Pulmonary artery endothelial cell (primary cell): ENCODE measurements at regions not wholly inside any gene's neighbourhood (a gene's known extent, or its start where the extent isn't known, plus 50 kb on each side); places are given as distances from the start of the nearest gene placed in this dataset.
"Not testable (repeated sequence)": the region's sequence is repeated elsewhere in the genome, so short reads cannot be mapped to it uniquely, and the experiment has no call there.

Source experiments
- DNase-seq: peaks from one replicate; pipeline ENCODE4 v3.0.0-alpha.2; 2011; ENCODE audit warnings: low read depth, low spot score

- DNase-seq: peak; percentile 26
Observed at GRCh38 chr13:50449465-50449864, 394.0 kb downstream of the DLEU7 start.

GRCh38 chr13:50450279-50450678 lies 393.2 kb downstream of the DLEU7 start:
- DNase-seq: no peak

- DNase-seq: no peak
Observed at GRCh38 chr13:50451609-50452008, 391.9 kb downstream of the DLEU7 start.

GRCh38 chr13:50452028-50452427 lies 391.5 kb downstream of the DLEU7 start:
- DNase-seq: no peak

GRCh38 chr13:50452756-50453155 lies 390.7 kb downstream of the DLEU7 start:
- DNase-seq: no peak

DNA sequence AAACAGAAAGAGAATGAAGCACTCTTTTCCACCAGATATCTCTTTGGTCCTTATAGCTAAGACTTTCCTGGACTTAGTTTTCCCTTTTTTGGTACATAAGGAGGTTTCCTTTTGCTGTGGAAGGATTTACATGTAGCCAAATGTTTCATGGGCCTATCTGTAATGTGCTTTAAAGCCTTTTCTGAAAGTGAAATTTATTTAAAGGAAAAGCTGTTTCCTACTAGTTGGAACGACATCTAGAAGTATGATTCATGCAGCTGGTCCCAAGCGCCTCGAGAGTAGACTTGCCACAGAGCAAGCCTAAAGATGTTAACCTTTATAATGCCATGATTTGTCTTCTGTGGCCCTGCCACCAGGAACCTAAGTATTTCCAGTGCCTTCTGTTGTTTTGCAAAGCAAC lies 390.3 kb downstream of the DLEU7 start:
- DNase-seq: no peak

GRCh38 chr13:50456111-50456510 lies 387.4 kb downstream of the DLEU7 start:
- no peak for DNase-seq

DNA sequence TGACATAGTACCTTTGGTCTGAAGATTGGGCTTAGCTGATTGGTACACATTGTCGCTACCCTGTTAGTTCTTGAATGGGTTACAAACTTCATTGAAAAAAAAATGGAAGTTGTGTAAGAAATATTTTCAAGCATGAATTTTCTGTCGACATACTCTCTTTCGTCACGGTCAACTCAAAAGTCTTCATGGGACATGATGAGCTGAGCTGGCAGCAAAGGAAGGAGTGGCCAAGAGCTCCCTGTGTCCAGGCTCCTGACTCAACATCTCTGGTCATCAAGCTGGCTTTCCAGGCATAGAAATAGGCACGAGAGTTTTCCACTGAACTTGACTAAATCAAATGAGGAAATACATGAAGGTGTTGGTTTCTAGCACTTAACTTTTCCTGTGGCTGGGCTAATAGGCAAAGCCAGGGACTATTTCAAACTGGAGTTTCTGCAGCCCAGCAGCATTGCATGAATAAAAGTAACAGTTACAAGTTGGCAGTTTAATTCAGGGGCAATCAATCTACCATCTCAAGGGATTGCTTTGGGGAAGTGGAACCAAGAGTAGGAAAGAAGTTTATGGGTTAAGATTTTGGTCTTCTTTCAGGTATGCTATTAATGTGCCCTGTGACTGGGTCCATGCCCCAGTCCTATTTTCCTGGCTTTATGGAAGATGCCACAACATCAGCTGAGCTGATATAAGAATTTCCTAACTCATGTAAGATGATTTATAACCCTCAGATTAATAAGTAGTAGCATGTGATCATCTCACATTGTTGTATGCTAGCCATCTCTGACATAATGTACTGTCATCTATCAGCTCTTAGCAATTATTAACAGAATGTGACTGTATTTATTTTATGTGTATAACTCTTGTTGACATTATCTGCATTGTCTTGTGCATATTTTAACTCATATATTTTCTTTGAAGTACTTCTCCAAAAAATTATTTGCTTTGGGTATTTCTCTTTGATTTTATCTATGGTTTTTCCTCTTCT lies 385.8 kb downstream of the DLEU7 start:
- DNase-seq: no peak

GRCh38 chr13:50459046-50459445 lies 384.4 kb downstream of the DLEU7 start:
- DNase-seq: no peak

- DNase-seq: no peak
Observed at GRCh38 chr13:50459658-50460057, 383.8 kb downstream of the DLEU7 start.

DNA sequence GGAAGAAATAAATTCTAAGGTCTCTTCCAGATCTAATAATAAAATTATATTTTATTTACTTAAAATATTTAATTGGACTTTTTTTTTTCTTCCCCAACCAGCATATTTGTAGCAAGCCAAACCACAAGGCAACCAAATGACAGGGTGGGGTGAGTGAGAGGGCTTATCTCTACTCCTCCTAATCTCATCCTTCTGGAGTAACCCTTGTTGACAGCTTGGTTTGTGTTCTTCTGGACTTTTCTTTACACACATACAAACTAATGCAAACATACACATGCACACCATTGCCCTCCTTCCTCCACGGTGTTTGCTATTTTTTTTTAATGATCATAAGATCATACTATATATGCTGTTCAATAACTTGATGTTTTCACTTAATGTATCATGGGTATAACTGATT lies 383.1 kb downstream of the DLEU7 start:
- no peak for DNase-seq

DNA sequence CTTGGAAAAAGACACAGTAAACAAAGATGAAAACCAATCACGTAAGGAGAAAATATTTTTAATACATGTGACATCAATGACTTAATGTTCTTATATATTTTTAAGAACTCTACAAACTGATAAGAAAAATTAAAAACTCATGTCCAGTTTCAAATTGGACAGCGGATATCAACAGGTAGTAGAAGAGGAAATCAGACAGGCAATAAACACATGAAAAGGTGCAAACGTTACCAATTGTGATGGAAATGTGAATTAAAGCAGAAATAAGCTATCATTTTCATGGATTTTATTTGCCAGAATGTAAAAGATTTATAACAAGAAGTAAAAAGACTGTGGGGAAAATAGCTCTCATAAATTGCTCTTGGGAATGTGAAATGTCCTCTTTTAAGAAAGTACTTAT lies 382.3 kb downstream of the DLEU7 start:
- DNase-seq: no peak

DNA sequence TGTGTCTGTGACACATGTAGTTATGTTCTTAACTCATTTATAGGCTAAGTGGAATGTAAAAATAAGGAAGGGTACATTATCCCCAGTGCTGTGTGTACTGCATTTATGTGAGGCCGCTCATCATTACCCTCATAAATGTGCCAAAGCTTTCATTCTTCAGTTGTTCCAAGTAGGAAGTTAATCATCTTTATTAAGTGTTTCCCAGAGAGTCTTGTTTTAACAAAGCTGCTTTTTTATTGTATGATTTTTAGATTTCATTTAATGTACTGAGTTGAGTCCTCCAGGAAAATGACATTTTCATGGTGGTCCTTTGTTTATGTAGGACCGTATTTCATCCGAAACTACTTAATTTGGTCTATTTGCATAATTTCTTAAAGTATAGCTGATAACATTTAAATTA lies 379.8 kb downstream of the DLEU7 start:
- no peak for DNase-seq

DNA sequence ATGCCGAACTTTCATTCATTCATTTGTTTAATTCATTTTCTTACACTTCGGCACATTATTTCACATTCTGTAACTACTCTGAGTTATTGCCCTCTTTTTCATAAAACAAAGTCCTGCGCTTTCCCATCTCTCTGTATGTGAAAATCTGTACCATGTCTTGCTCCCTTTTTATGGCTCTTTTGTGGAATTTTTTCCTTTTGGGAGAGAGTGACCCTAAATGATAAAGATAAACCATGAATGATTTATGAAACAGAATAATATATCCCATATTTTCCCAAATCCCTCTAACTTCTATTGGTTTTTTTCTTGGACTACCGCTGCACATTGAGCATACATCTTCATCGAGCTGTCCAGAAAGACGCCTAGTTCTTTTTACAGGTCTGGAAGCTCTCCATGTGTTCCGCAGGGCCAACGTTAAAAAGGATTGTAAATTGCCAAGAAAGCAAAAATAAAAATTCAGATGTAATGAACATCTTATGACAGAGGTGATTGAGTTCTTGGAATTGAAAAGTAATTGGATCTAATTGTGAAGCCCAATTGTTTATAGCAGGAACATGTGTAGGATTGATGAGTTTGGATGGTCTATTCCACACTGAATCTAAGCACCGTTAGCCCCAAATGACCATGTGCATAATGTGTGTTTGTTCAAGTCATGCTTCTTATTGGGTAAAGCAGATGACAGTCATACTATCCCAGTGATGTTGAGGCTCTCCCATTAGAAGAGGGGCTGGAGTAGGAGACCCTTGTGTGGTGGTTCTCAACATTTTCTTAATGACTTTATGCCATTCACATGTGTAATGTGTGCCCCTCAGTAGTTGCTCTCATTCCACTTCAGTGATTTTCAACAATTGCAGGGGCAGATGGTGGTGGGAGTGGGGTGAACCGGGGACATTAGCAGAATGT lies 378.9 kb downstream of the DLEU7 start:
- no peak for DNase-seq

DNA sequence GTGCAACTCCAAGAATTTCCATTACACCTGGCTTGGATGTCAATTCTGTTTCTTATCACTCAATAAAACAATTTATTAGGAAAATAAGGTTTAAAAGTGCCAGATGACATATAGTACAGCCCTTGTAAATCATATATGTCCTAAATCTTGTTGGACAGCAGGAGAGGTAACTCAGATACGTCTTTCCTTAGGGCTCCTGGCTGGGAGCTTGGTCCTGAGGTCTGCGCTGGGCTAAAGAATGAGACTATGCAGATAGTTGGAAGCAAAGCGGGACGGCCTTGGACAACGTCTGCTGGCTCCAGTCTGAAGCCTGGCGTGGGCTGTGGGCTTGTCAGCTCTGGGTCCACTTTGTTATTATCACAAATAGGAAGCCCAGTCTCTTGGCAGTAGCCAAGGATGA lies 377.0 kb downstream of the DLEU7 start:
- DNase-seq: no peak

GRCh38 chr13:50467156-50468110 lies 376.1 kb downstream of the DLEU7 start:
- DNase-seq: no peak

- no peak for DNase-seq
Observed at GRCh38 chr13:50468849-50469669, 374.4 kb downstream of the DLEU7 start.

GRCh38 chr13:50473050-50473449 lies 370.4 kb downstream of the DLEU7 start:
- not testable (repeated sequence) for DNase-seq

- no peak for DNase-seq
Observed at GRCh38 chr13:50474088-50474662, 369.3 kb downstream of the DLEU7 start.
